Nephron progenitor cell (in vitro differentiated cells): ENCODE measurements at regions not wholly inside any gene's neighbourhood (a gene's known extent, or its start where the extent isn't known, plus 50 kb on each side); places are given as distances from the start of the nearest gene placed in this dataset.

Experiments used
- DNase-seq: peaks from one replicate; pipeline ENCODE4 v3.0.0; 2021
- H3K27ac Mint-ChIP-seq: 2 replicates; pipeline ENCODE4 v1.8.0; 2021; ENCODE audit warnings: mild to moderate bottlenecking, moderate library complexity, mixed read lengths
- H3K27me3 Mint-ChIP-seq: 2 replicates; pipeline ENCODE4 v1.8.0; 2021; ENCODE audit warnings: mild to moderate bottlenecking, low read depth, mixed read lengths; ENCODE audit not compliant: poor library complexity
- H3K36me3 Mint-ChIP-seq: 2 replicates; pipeline ENCODE4 v1.8.0; 2021; ENCODE audit warnings: low read depth, mixed read lengths
- H3K4me1 Mint-ChIP-seq: 2 replicates; pipeline ENCODE4 v1.8.0; 2021; ENCODE audit warnings: mixed read lengths
- H3K4me3 Mint-ChIP-seq: 2 replicates; pipeline ENCODE4 v1.8.0; 2021; ENCODE audit warnings: mild to moderate bottlenecking, moderate library complexity, mixed read lengths
- H3K9me3 Mint-ChIP-seq: 2 replicates; pipeline ENCODE4 v1.8.0; 2021; ENCODE audit warnings: mild to moderate bottlenecking, moderate library complexity, mixed read lengths
- TF ChIP-seq, protein P1 (sequence below): fragments of 200-600 bp; sonication (generic); IDR thresholded peaks from 2 replicates; pipeline ENCODE4 v1.5.0; 2021; ENCODE audit warnings: antibody characterized with exemption

DNA sequence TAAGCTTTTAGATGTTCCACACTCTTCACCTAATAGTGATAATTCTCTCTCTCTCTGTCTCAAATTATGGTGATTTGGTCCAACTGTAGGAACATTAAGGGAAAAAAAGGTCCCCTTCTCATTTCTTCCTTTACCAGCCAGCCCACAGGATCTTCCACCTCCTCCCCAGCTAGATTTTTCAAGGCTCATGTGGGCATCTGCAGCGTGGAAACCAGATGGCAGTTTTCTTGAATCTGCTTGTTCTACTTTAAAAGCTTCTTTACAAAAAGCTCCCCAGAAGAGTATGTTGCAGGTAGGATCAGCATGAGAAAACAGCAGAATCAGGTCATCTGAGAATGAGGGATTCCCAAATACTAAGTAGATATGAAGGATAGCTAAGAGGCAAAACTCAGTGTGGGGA lies 208.6 kb upstream of the PFN2 start:
- TF ChIP-seq, protein P1, sequence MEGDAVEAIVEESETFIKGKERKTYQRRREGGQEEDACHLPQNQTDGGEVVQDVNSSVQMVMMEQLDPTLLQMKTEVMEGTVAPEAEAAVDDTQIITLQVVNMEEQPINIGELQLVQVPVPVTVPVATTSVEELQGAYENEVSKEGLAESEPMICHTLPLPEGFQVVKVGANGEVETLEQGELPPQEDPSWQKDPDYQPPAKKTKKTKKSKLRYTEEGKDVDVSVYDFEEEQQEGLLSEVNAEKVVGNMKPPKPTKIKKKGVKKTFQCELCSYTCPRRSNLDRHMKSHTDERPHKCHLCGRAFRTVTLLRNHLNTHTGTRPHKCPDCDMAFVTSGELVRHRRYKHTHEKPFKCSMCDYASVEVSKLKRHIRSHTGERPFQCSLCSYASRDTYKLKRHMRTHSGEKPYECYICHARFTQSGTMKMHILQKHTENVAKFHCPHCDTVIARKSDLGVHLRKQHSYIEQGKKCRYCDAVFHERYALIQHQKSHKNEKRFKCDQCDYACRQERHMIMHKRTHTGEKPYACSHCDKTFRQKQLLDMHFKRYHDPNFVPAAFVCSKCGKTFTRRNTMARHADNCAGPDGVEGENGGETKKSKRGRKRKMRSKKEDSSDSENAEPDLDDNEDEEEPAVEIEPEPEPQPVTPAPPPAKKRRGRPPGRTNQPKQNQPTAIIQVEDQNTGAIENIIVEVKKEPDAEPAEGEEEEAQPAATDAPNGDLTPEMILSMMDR = no peak
- H3K9me3 Mint-ChIP-seq = peaks cover 9% of the 10 kb centered on the region
- no peaks in the 10 kb centered on the region for H3K4me1 Mint-ChIP-seq
- H3K27me3 Mint-ChIP-seq = no peaks in the 10 kb centered on the region
- no peaks in the 10 kb centered on the region for H3K36me3 Mint-ChIP-seq
- H3K4me3 Mint-ChIP-seq = no peak overlapping the region
- no peak for DNase-seq
- H3K27ac Mint-ChIP-seq = no peak overlapping the region

DNA sequence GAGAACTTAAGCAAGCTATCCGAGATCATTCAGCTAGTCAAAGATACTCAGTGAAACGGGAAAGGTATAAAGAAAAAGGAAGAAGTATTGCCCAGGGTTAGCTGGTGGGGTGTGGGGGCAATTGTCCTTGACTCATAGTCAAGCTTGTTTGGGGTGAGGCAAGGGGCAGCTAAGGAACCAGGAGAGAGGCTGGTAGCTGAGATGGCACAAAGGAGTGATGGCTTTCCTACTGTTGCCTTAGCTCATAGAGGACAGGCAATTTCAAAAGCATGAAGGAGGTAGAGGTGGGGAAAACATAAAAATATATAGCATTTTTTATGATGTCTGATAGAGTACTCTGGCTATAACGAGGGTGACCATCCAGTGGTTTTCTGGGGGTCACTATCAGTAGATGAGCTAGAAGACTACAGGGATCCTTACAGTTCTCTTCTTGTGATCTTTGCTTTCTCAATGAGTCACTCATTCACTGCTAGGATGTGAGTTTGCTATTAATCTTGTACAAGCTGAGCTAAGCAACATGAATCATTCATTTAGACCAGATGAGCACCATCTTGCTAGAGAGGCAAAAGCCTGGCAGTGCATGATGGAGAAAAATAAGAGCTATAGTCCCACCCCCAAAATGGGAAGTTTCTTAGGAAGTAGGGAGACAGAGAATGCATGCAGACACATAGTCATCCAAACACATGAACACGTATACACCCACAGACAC lies 207.1 kb upstream of the PFN2 start:
- Mint-ChIP-seq H3K4me1 (no peaks in the 10 kb centered on the region), H3K4me3 (no peak overlapping the region), H3K27me3 (no peaks in the 10 kb centered on the region), H3K27ac (no peak overlapping the region), H3K9me3 (peaks cover 9% of the 10 kb centered on the region), H3K36me3 (no peaks in the 10 kb centered on the region)
- TF ChIP-seq, protein P1 = no peak
- DNase-seq = no peak

DNA sequence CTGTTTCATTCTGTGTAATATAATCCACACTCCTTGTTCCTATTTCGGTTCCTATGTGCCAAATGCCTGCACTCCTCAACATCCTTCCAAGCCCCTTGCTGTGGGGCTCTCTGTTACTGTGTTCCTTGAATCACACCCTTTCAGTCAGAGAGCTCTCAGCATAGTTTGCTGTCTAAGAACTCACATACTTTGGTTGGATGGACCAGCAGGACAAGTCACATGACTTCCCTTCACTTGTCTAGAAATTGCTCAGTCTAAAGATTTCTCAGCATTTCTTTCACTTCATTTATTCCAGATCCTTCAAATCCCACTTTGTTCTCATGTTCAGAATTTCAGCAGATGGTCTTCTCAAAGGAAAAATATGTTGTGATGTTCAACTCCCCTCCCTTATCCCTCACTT lies 203.5 kb upstream of the PFN2 start:
- no peaks in the 10 kb centered on the region for H3K9me3 Mint-ChIP-seq
- no peak for DNase-seq
- H3K27ac Mint-ChIP-seq = no peak overlapping the region
- H3K4me3 Mint-ChIP-seq = no peak overlapping the region
- H3K4me1 Mint-ChIP-seq = no peaks in the 10 kb centered on the region
- TF ChIP-seq, protein P1 = no peak
- H3K27me3 Mint-ChIP-seq = peaks cover 4% of the 10 kb centered on the region
- no peaks in the 10 kb centered on the region for H3K36me3 Mint-ChIP-seq

DNA sequence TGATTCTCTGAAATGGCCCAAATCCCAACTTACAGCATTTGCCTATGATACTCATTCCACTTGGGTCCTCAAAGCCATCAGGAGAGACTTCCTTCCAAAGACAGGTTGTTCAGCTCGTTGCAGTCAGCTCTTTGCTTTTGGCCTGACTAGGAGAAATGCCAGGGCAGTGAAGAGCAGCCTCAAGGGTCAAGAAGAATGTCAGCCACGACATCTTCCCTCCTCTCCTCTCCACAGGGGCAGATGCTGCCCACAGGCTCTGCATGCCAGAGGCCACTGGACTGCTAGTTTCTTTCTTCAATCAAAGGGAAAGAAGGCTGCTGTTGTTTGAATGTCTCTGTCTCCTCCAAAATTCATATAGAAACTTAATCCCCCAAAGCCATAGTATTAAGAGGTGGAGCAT lies 201.7 kb upstream of the PFN2 start:
- Mint-ChIP-seq H3K27me3 (peaks cover 4% of the 10 kb centered on the region), H3K36me3 (no peaks in the 10 kb centered on the region), H3K4me3 (no peak overlapping the region)

DNA sequence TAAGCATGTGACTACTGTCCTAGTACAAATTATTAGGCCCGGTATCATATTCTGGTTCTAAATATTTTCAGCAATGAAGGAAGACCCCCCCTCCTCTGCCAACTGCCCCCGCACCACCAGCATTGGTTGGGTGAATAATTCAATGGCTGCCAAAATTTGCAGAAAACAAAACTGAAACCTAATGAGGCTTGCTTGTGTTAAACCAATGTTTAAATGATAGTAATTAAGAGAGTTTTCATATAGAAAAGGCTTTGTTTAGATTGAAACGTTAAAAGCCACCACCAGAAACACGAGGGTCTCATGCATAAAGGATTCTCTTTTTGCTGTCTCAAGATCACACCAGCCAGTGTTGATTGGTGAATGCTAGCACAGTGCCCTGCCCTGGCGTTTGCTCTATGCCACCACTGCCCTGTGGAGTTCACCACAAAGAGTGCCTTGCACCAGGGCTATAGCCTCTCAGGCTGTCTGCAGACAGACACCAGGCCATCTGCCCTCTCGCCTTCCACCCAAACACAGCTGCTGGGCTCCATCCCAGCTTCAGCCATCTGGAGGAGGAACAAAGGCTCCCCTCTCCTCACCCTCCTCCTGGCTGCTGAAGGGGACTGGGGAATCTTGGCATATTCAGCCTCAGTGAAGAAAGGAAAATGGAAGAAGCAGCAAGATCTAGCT lies 200.3 kb upstream of the PFN2 start:
- TF ChIP-seq, protein P1 = no peak
- Mint-ChIP-seq H3K4me1 (no peaks in the 10 kb centered on the region), H3K27ac (no peak overlapping the region), H3K27me3 (peaks cover 4% of the 10 kb centered on the region), H3K36me3 (no peaks in the 10 kb centered on the region), H3K4me3 (no peak overlapping the region), H3K9me3 (no peaks in the 10 kb centered on the region)
- no peak for DNase-seq

More for the DNA sequence above, 201.7 kb upstream of the PFN2 start:
- Mint-ChIP-seq H3K4me1 (no peaks in the 10 kb centered on the region), H3K27ac (no peak overlapping the region), H3K9me3 (no peaks in the 10 kb centered on the region)
- TF ChIP-seq, protein P1 = no peak
- no peak for DNase-seq
